HG03139 (cell line): ENCODE measurements at regions not wholly inside any gene's neighbourhood (a gene's known extent, or its start where the extent isn't known, plus 50 kb on each side); places are given as distances from the start of the nearest gene placed in this dataset.

ENCODE experiments used
- ATAC-seq: cut with Tn5 transposase; IDR thresholded peaks from one replicate; pipeline ENCODE4 v1.9.1; 2021; ENCODE audit not compliant: unreplicated experiment

DNA sequence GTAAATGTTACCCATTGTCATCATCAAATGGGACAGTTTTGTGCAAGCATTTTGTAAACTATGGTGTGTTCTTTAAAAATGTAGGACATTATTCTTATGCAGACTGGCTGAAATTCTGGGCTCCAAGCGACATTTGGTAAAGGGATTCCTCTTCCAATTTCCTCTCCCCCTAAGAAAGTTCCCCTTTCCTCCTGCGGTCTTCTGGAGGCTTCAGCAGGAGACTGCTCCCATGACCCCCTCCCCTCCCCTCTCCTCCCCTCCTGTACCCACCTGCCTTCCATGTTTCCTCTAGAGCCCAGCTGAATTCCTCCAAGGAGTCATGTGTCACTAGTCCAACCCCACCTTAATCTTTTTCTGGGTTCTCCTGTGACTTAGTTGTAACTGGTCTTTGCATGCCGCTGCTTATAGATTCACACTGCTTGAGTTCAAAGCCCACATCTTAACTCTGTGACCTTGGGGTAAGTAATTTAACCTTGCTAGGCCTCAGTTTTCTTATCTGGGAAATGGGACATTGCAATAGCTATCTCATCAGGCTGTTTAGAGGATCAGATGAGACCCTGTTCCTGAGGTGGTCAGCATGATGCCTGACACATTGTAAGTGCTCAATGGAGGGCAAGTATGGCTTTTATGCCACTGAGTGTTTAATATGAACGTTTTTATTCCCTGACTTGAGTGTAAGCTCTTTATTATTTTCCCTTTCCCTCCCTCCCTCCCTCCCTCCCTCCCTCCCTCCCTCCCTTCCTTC, 69.9 kb upstream of the WDR26 start:
- ATAC-seq, result no peak

- ATAC-seq, result no peak
Measured at GRCh38 chr1:224505454-224506093, 71.0 kb upstream of the WDR26 start.

DNA sequence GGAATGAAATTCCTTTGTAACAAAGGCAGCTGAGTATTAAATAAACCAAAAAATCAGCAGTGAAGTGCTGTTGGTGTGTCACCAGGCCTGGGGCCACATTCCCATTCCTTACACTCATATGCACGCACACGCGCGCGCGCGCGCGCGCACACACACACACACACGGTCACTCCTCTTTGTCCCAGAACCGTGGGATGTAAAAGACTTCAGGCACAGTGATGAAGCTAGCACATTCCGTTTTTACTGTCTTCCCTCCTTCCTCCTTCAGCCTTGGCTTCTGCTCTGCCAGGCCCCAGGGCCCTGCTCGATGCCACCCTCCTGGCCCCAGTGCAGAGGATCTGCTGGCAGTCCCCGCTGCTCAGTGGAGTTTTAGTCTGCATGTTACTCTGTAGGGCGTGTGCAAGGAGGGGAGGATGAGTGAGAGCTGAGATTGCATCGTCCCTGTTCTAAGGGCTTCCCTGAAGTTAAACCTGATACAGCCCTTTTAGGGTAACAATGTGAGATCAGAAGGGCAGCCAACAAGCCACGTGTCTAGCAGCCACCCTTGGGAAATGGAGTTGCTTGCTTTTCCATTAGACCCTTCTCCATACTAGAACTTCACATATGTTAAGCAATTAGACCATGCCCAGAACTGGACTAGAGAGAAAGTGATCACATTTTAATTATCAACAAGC, 71.7 kb upstream of the WDR26 start:
- no peak for ATAC-seq

GRCh38 chr1:224507771-224508523, 73.3 kb upstream of the WDR26 start:
- no peak for ATAC-seq

- no peak for ATAC-seq
Measured at GRCh38 chr1:224509907-224510306, 75.3 kb upstream of the WDR26 start.

GRCh38 chr1:224510880-224511645, 76.5 kb upstream of the WDR26 start:
- no peak for ATAC-seq

GRCh38 chr1:224512600-224513151, 78.1 kb upstream of the WDR26 start:
- no peak for ATAC-seq

GRCh38 chr1:224513383-224513782, 78.8 kb upstream of the WDR26 start:
- no peak for ATAC-seq

GRCh38 chr1:224513787-224514209, 79.2 kb upstream of the WDR26 start:
- peak; percentile 95 for ATAC-seq

DNA sequence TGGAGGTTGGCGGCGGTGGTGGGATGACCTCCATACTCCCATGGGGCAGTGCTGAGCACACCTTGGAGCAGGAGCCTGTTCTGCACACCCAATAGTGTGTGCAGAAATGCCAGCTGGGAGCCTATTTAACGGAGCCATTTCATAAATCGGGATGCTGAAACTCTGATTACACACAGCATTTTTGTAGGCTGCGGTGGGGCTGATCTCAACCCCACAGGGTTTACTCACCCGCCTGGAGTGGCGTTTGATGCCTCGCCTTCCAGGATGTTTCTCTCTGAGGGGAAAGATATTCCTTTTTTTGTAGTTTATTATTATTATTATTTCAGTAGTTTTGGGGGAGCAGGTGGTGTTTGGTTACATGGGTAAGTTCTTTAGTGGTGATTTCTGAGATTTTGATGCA, 82.6 kb upstream of the WDR26 start:
- ATAC-seq, result no peak

DNA sequence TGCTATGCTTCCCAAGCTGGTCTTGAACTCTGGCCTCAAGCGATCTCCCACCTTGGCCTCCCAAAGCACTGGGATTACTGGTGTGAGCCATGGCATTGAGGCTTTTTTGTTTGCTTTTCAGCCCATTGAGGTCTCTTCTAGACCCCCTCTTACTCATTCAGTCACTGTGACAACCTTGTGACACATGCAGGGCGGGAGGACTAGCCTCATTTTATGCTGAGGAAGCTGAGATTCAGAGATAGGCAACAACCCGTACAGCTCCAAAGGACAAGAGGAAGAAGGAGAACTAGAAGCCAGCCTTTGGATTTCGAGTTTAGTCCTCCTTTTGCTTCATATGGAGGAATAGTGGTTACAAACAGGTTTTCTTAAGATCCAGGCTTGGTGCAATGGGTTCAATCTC, 83.9 kb upstream of the WDR26 start:
- no peak for ATAC-seq

- ATAC-seq, result no peak
Measured at GRCh38 chr1:224519874-224520273, 85.3 kb upstream of the WDR26 start.

- no peak for ATAC-seq
Measured at GRCh38 chr1:224520808-224521207, 86.2 kb upstream of the WDR26 start.

- ATAC-seq, result no peak
Measured at GRCh38 chr1:224521904-224522734, 87.5 kb upstream of the WDR26 start.

DNA sequence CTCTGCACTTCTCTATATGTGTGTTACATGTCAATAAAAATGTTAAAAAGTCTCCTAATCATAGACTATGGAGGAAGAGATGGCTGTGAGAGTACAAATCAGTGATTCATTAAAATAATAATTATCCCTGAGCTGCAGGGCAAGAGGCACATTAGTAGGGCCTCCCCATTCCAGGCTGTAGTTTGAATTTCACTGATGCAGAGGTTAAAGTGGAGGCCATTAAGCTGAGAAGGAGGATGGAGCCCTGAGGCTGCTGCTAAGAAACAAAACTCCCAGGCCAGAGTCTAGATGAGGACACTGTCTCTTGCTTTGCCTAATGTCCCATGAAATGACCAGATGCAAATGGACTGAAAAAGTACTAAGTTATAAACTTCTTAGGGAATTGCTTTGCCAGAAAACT, 89.1 kb upstream of the WDR26 start:
- ATAC-seq, result no peak

GRCh38 chr1:224524679-224525078, 90.1 kb upstream of the WDR26 start:
- no peak for ATAC-seq

DNA sequence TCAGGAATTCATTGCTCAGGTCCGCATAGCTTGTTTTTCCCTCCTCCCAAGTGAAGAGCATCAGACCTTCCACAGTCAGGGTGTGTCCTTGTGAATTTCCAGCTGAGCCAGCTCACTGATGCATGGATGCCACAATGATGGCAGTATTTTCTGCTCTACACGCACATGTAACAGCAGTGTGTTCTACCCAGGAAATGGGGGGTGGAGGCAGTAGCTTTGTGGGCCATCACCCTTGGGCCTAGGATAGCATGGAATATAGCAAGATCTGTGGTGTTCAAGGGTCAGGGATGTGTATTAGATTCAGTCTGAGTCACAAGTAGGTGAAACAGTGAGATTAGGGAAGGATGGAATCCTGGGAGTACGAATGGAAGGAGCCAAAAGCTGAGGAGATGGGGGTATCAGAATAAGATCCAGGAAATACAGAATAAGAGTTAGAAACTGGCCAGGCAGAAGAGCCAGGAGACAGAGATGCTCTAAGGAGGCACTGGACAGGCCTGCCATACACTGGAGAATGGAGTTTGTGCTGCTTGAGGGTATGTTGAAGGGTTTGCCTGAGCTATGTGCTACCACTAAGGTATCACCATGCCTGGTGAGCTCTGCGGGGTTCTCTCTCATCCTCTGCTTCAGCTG, 90.6 kb upstream of the CNIH3 start:
- ATAC-seq, result no peak

DNA sequence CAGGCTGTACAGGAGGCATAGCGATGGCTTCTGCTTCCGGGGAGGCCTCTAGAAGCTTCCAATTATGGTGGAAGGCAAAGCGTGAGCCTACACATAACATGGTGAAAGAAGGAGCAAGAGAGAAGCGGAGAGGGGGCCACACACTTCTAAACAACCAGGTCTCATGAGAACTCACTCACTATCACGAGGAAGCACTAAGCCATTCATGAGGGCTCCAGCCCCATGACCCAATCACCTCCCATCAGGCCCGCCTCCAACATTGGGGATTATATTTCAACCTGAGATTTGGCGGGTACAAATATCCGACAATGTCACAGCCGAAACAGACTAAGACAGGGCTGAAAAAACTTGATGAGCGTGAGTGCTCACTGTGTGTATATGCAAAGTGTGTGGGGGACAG, 89.3 kb upstream of the CNIH3 start:
- ATAC-seq, result no peak

- ATAC-seq, result no peak
Measured at GRCh38 chr1:224528900-224529299, 87.2 kb upstream of the CNIH3 start.
